K562 (cell line): ENCODE measurements at regions not wholly inside any gene's neighbourhood (a gene's known extent, or its start where the extent isn't known, plus 50 kb on each side); places are given as distances from the start of the nearest gene placed in this dataset.

ENCODE experiments used
- ATAC-seq: fragments of 200-7000 bp; cut with Tn5 transposase; 3 replicates; pipeline ENCODE4 v1.9.1; 2020; ENCODE audit warnings: moderate library complexity
- BruUV-seq: library from RNA; stranded (reverse); fragments of 400-500 nt; replicated peaks from 2 replicates; lab custom pipeline; 2021; lab: Mats Ljungman, UMichigan
- CTCF ChIA-PET: fragments of 300-600 bp; formaldehyde crosslinking; extraction: SDS; loops from one replicate; lab custom pipeline; 2021; ENCODE audit warnings: low intra/inter-chr PET ratio; lab: Yijun Ruan, JAX
- POLR2A ChIA-PET: fragments of 300-600, 350-650 bp; sonication (Branson Sonifier 250); formaldehyde crosslinking; extraction: SDS; loops from one replicate; lab custom pipeline; 2021; ENCODE audit warnings: antibody characterized with exemption, inconsistent platforms; lab: Yijun Ruan, JAX
- DNase-seq, 4 experiments: peaks; one replicate each; pipeline versions ENCODE4 v3.0.0 to v3.0.0-alpha.2; 2011 to 2018; ENCODE audit warnings: low spot score in 3 of 4, mixed read lengths in 3 of 4; ENCODE audit errors: extremely low read depth in 1 of 4
- FAIRE-seq: peaks from 2 replicates; lab custom pipeline; 2011; peaks lifted over from hg19 to GRCh38; lab: Jason Lieb, UNC
- H2AFZ ChIP-seq: 2 replicates; pipeline ENCODE4 v1.6.0; 2011; ENCODE audit warnings: low read depth, low read length, control low read depth, inconsistent platforms
- H3K27ac ChIP-seq: fragments of 200-600 bp; 3 replicates; pipeline ENCODE4 v1.8.0; 2011; ENCODE audit warnings: low read depth, mild to moderate bottlenecking, control low read depth, inconsistent platforms, low read length, moderate library complexity, mixed read lengths; ENCODE audit errors: extremely low read depth
- H3K27me3 ChIP-seq, 2 experiments: fragments of 300-600 bp in 1 of 2; 2 replicates in 1 of 2; 3 replicates in 1 of 2; pipeline versions ENCODE4 v1.6.0 to v1.8.0; 2011; ENCODE audit warnings: inconsistent platforms in 2 of 2, low read length in 2 of 2, mild to moderate bottlenecking in 1 of 2, mixed read lengths in 1 of 2, moderate library complexity in 1 of 2; ENCODE audit not compliant: control insufficient read depth in 2 of 2, insufficient read depth in 2 of 2
- H3K36me3 ChIP-seq: fragments of 300-600 bp; 3 replicates; pipeline ENCODE4 v1.8.0; 2011; ENCODE audit warnings: mild to moderate bottlenecking, low read length, inconsistent platforms; ENCODE audit not compliant: control insufficient read depth, insufficient read depth
- H3K4me1 ChIP-seq, 2 experiments: fragments of 200-600 bp in 1 of 2; replicated peaks in 1 of 2; 2 replicates in 1 of 2; 3 replicates in 1 of 2; pipeline versions ENCODE4 v1.5.1 to v1.8.0; 2011; ENCODE audit warnings: inconsistent platforms in 2 of 2, low read length in 2 of 2, mild to moderate bottlenecking in 1 of 2, mixed read lengths in 1 of 2, moderate library complexity in 1 of 2; ENCODE audit not compliant: control insufficient read depth in 2 of 2, insufficient read depth in 2 of 2
- H3K4me2 ChIP-seq: 2 replicates; pipeline ENCODE4 v1.6.1; 2011; ENCODE audit warnings: low read length, control low read depth, inconsistent platforms, mixed read lengths; ENCODE audit not compliant: insufficient read depth
- H3K4me3 ChIP-seq: fragments of 200-600 bp; sonication (generic), shearing (Covaris generic); 2 replicates; pipeline ENCODE4 v1.5.1; 2016; ENCODE audit warnings: control low read depth, inconsistent platforms
- H3K79me2 ChIP-seq: fragments of 200-600 bp; 3 replicates; pipeline ENCODE4 v1.8.0; 2011; ENCODE audit warnings: low read length, inconsistent platforms; ENCODE audit not compliant: control insufficient read depth, insufficient read depth
- H3K9ac ChIP-seq, 2 experiments: 2 replicates each; pipeline versions ENCODE4 v1.6.0 to v1.6.1; 2011; ENCODE audit warnings: low read depth in 2 of 2, low read length in 2 of 2, control low read depth in 1 of 2, inconsistent platforms in 1 of 2, mild to moderate bottlenecking in 1 of 2, mixed read lengths in 1 of 2; ENCODE audit not compliant: insufficient read depth in 1 of 2
- H3K9me1 ChIP-seq: one replicate; pipeline ENCODE4 v1.6.0; 2011; ENCODE audit warnings: inconsistent platforms, mild to moderate bottlenecking, low read length, moderate library complexity; ENCODE audit not compliant: control insufficient read depth, insufficient read depth
- H3K9me3 ChIP-seq: replicated peaks from 2 replicates; pipeline ENCODE4 v1.5.1; 2011; ENCODE audit warnings: low read depth, low read length, inconsistent platforms; ENCODE audit not compliant: control insufficient read depth, insufficient read depth
- H4K20me1 ChIP-seq: replicated peaks from 2 replicates; pipeline ENCODE4 v1.6.1; 2011; ENCODE audit warnings: low read length, inconsistent platforms, mixed read lengths; ENCODE audit not compliant: control insufficient read depth, insufficient read depth
- RBM14 ChIP-seq: fragments of 200-400 bp; formaldehyde crosslinking; IDR thresholded peaks from 2 replicates; pipeline ENCODE4 v1.6.1; 2018; ENCODE audit warnings: low read depth, mild to moderate bottlenecking, low read length, moderate library complexity, borderline replicate concordance; ENCODE audit not compliant: insufficient read depth
- WGBS: fragments of 100-300 bp; shearing (Covaris generic); methylation state at CpG from one replicate; pipeline ENCODE4 v1.1.6; 2016; ENCODE audit warnings: low coverage, mixed read lengths; ENCODE audit not compliant: insufficient coverage; ENCODE audit errors: missing lambda C conversion rate; 5-methylcytosine and 5-hydroxymethylcytosine counted together
- in situ Hi-C: fragments of 300-500 bp; cut with MboI; formaldehyde crosslinking; loops from 4 replicates; pipeline ENCODE4 v1.15.0; 2018; ENCODE audit warnings: inconsistent platforms, mixed read lengths
- intact Hi-C: fragments of 100-400 bp; cut with micrococcal nuclease; formaldehyde crosslinking; loops from 2 replicates; pipeline ENCODE4 v1.14.2; 2022
- TF ChIP-seq, protein P1 (sequence below): fragments of 250-450 bp; sonication (Bioruptor Pico); IDR thresholded peaks from 2 replicates; pipeline ENCODE4 v1.8.0; 2021; ENCODE audit warnings: moderate library complexity, mild to moderate bottlenecking, inconsistent platforms
- TF ChIP-seq, protein P2 (sequence below): sonication (generic); formaldehyde crosslinking; IDR thresholded peaks from 2 replicates; pipeline ENCODE4 v1.9.0; 2022; ENCODE audit warnings: mild to moderate bottlenecking, missing genetic modification reagents
- TF ChIP-seq, protein P3 (sequence below): fragments of 450-650 bp; IDR thresholded peaks from 2 replicates; pipeline ENCODE4 v1.6.1; 2016; ENCODE audit warnings: low read depth, mild to moderate bottlenecking, moderate library complexity

DNA sequence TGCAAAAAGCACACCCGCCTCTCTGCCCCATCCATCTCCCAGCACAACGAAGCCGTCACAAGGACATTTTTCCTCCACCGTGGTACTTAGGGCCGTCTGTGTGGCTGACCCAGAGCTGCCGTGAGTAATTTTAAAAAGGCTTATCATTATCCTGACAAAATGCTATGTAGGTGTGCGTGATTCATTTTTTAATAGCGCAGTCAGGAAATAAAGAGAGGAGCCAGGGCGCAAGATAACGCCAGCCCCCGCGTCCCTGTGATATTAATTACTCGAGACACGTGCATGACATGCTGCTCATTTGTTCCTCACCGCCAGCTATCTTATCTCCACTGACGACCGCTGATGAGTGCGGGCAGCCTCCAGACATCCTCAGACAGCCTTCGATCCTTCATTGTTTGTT, 332.7 kb upstream of the PFKP start:
- TF ChIP-seq, protein P1, sequence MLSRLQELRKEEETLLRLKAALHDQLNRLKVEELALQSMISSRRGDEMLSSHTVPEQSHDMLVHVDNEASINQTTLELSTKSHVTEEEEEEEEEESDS (CRISPR knock-in tag), result no peak
- TF ChIP-seq, protein P2, sequence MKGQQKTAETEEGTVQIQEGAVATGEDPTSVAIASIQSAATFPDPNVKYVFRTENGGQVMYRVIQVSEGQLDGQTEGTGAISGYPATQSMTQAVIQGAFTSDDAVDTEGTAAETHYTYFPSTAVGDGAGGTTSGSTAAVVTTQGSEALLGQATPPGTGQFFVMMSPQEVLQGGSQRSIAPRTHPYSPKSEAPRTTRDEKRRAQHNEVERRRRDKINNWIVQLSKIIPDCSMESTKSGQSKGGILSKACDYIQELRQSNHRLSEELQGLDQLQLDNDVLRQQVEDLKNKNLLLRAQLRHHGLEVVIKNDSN (CRISPR knock-in tag), result no peak
- TF ChIP-seq RBM14, result no peak
- TF ChIP-seq, protein P3, sequence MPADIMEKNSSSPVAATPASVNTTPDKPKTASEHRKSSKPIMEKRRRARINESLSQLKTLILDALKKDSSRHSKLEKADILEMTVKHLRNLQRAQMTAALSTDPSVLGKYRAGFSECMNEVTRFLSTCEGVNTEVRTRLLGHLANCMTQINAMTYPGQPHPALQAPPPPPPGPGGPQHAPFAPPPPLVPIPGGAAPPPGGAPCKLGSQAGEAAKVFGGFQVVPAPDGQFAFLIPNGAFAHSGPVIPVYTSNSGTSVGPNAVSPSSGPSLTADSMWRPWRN, result 0 out of 2 replicates have a peak, but pooled peaks have one; percentile 18
- TF ChIP-seq, all 486 proteins: peak for 1
- intact Hi-C loops (no loop called here), in situ Hi-C loops (no loop called here)
- Histone ChIP-seq H3K4me3 (no peak overlapping the region), H3K4me1 (no peaks in the 10 kb centered on the region), H3K9ac (no peak overlapping the region), H3K27ac (no peak overlapping the region), H3K36me3 (no peaks in the 10 kb centered on the region), H3K27me3 (peaks cover 3 to 24% of the 10 kb centered on the region in 2 experiments; a peak in 4 of 5 replicates), H3K9me1 (peaks cover 2% of the 10 kb centered on the region), H2AFZ (no peak overlapping the region), H3K4me2 (no peak overlapping the region), H3K79me2 (no peaks in the 10 kb centered on the region), H3K9me3 (no peaks in the 10 kb centered on the region), H4K20me1 (no peaks in the 10 kb centered on the region)
- FAIRE-seq (no peak), DNase-seq (no peak), ATAC-seq (no peak)
- CTCF ChIA-PET, result no interaction called here
- WGBS, result under 1% methylated on average over 19 of the region's 19 CpGs
- POLR2A ChIA-PET, result interaction anchor here (0.6 kb wide), 1 partner anchor 116 kb away, joined by 3 read pairs; no protein-coding TSS in a partner anchor
- no TSS peak for BruUV-seq
